HAP-1 (cell line): ENCODE measurements at regions not wholly inside any gene's neighbourhood (a gene's known extent, or its start where the extent isn't known, plus 50 kb on each side); places are given as distances from the start of the nearest gene placed in this dataset.

ENCODE experiments used
- DNase-seq, 2 experiments: peaks; one replicate each; pipeline ENCODE4 v3.0.0-alpha.2; 2016 to 2020; ENCODE audit warnings: low spot score in 2 of 2
- H3K27me3 ChIP-seq: fragments of 250-450 bp; sonication (Bioruptor Pico); 2 replicates; pipeline ENCODE4 v1.5.1; 2020; ENCODE audit warnings: low read depth, mild to moderate bottlenecking, moderate library complexity
- H3K36me3 ChIP-seq: fragments of 250-450 bp; sonication (Bioruptor Pico); replicated peaks from 2 replicates; pipeline ENCODE4 v1.5.1; 2020; ENCODE audit warnings: mild to moderate bottlenecking
- H3K4me1 ChIP-seq: fragments of 250-450 bp; sonication (Bioruptor Pico); 2 replicates; pipeline ENCODE4 v1.5.1; 2020; ENCODE audit warnings: mild to moderate bottlenecking
- H3K4me3 ChIP-seq: fragments of 250-450 bp; sonication (Bioruptor Pico); 2 replicates; pipeline ENCODE4 v1.5.1; 2020; ENCODE audit warnings: mild to moderate bottlenecking, moderate library complexity
- H3K9me3 ChIP-seq: fragments of 250-450 bp; sonication (Bioruptor Pico); 2 replicates; pipeline ENCODE4 v1.5.1; 2020; ENCODE audit warnings: mild to moderate bottlenecking, moderate library complexity
- in situ Hi-C: fragments of 300-500 bp; cut with MboI; formaldehyde crosslinking; loops from 3 replicates; pipeline ENCODE4 v1.14.3; 2020; ENCODE audit warnings: low sequenced_read_pairs, inconsistent platforms, mixed read lengths

- Histone ChIP-seq H3K27me3 (no peaks in the 10 kb centered on the region), H3K4me1 (no peaks in the 10 kb centered on the region), H3K9me3 (no peaks in the 10 kb centered on the region), H3K4me3 (no peak overlapping the region), H3K36me3 (no peaks in the 10 kb centered on the region)
- in situ Hi-C loops: no loop called here
- DNase-seq: no peak
These were observed 58.6 kb upstream of the MPEG1 start for GRCh38 chr11:59271247-59271755.

DNA sequence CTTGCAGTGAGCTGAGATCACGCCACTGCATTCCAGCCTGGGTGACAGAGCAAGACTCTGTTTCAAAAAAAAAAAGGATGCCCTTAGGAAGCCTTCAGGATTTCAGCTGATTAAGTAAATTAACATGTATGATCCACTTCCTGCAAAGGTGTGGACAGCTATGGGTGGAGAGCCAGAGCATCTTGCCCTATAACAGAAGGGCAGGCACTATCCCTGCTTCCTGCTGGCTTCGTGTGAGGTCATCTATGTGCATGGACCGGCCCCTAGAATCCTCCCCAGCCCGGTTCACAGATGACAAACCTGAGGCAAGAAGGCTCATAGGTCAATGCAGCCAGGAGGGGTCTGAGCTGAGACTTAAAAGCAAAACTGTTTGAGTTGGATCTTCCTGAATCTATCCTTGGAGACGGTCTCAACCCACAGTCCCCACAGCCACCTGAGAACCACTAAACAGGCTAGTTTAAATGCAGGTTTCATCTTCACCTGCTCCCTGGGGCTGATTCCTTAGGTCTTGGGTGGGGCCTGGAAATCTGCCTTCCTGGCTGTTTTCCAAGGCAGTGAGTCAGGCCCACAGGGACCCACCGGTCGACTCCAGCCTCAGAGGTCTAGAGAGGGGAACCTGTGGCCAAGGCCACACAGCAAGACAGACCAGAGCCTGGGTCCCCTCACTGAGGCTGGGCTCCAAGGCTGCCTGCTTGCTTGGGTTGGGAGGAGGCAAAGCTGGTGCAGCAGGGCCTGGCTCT is 55.2 kb upstream of the MPEG1 start:
- no peaks in the 10 kb centered on the region for H3K4me1 ChIP-seq
- H3K4me3 ChIP-seq: no peak overlapping the region
- DNase-seq: no peak
- H3K27me3 ChIP-seq: no peaks in the 10 kb centered on the region
- no peaks in the 10 kb centered on the region for H3K36me3 ChIP-seq
- in situ Hi-C loops: no loop called here
- H3K9me3 ChIP-seq: no peaks in the 10 kb centered on the region

- no peak for DNase-seq
- Histone ChIP-seq H3K36me3 (no peaks in the 10 kb centered on the region), H3K27me3 (no peaks in the 10 kb centered on the region), H3K9me3 (no peaks in the 10 kb centered on the region), H3K4me3 (no peak overlapping the region), H3K4me1 (no peaks in the 10 kb centered on the region)
- in situ Hi-C loops: no loop called here
These were observed 54.5 kb upstream of the MPEG1 start for GRCh38 chr11:59267196-59267595.

- no peak overlapping the region for H3K4me3 ChIP-seq
- H3K9me3 ChIP-seq: no peaks in the 10 kb centered on the region
- in situ Hi-C loops: no loop called here
- no peaks in the 10 kb centered on the region for H3K27me3 ChIP-seq
- no peak for DNase-seq
- H3K4me1 ChIP-seq: no peaks in the 10 kb centered on the region
- no peaks in the 10 kb centered on the region for H3K36me3 ChIP-seq
These were observed 53.8 kb upstream of the MPEG1 start for GRCh38 chr11:59266491-59266890.

DNA sequence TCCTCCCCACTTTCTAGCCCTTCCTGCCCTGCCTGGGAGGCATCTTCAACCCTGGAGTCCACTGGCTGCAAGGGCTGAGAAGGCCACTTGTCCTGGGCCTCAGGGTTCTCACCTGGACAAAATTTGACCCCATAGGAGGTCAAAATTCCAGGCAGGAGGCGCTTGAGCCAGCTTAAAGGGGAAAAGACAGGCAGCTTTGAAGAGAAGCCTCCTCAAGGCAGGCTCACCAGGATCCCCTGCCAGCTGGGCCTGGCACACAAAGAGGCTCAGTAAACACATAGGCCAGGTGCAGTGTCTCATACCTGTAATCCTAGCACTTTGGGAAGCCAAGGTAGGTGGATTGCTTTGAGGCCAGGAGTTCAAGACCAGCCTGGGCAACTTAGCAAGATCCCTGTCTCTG is 53.0 kb upstream of the MPEG1 start:
- Histone ChIP-seq H3K27me3 (no peaks in the 10 kb centered on the region), H3K9me3 (no peaks in the 10 kb centered on the region), H3K4me1 (no peaks in the 10 kb centered on the region), H3K4me3 (no peak overlapping the region), H3K36me3 (no peaks in the 10 kb centered on the region)
- in situ Hi-C loops: no loop called here
- no peak for DNase-seq

- DNase-seq: no peak
- no peaks in the 10 kb centered on the region for H3K4me1 ChIP-seq
- in situ Hi-C loops: no loop called here
- no peaks in the 10 kb centered on the region for H3K27me3 ChIP-seq
- H3K36me3 ChIP-seq: no peaks in the 10 kb centered on the region
- no peak overlapping the region for H3K4me3 ChIP-seq
- H3K9me3 ChIP-seq: no peaks in the 10 kb centered on the region
These were observed 52.0 kb upstream of the MPEG1 start for GRCh38 chr11:59264736-59265135.

GRCh38 chr11:59263225-59263894 is 50.6 kb upstream of the MPEG1 start:
- DNase-seq: peak in 1 of 2 experiments; percentile 16
- no peak overlapping the region for H3K4me3 ChIP-seq
- no peaks in the 10 kb centered on the region for H3K4me1 ChIP-seq
- H3K9me3 ChIP-seq: no peaks in the 10 kb centered on the region
- in situ Hi-C loops: no loop called here
- H3K27me3 ChIP-seq: no peaks in the 10 kb centered on the region
- H3K36me3 ChIP-seq: no peaks in the 10 kb centered on the region
